ENCODE measurements at regions not wholly inside any gene's neighbourhood (a gene's known extent, or its start where the extent isn't known, plus 50 kb on each side); places are given as distances from the start of the nearest gene placed in this dataset.

DNA sequence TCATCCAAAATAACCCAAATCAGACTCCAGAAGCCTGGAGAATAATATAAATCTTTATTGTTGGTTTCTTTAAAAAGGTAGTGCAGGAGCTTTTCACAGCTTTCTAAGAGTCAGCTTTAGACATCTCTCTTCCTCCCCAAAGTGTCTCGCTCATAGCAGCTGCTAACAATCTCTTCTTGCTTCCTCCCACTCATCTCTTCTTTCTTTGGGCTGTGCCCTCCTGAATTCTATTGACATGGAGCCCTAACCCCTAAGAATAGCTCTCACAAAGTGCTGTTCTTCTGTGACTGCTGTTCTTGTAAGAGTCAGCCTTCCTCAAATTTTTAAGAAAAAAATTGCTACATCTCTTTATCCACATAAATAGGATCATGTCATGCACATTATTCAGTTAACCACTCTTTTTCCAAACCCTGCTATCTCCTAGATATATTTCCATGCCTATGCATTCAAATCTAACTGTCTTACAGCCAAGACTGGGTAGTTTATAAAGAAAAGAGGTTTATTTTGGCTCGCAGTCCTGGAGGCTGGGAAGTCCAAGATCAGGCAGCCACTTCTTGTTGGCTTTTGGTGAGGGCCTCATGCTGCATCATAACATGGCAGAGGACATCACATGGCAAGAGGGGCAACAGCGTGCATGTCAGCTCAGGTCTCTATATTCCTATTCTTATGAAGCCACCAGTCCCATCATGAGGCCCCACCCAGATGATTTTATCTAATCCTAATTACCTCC is 301.0 kb upstream of the POU3F1 start:
- Mint-ChIP-seq H3K27me3 (ENCODE audit: insufficient read depth) (peaks cover 11% of the 10 kb centered on the region), H3K4me1 (ENCODE audit: low read depth) (no peaks in the 10 kb centered on the region), H3K9me3 (peaks cover 4% of the 10 kb centered on the region), H3K4me3 (no peak overlapping the region), H3K36me3 (ENCODE audit: low read depth) (no peaks in the 10 kb centered on the region), H3K27ac (no peak overlapping the region)
- intact Hi-C loops (cut with micrococcal nuclease) = no loop called here
- no peak for DNase-seq (ENCODE audit: low spot score)

DNA sequence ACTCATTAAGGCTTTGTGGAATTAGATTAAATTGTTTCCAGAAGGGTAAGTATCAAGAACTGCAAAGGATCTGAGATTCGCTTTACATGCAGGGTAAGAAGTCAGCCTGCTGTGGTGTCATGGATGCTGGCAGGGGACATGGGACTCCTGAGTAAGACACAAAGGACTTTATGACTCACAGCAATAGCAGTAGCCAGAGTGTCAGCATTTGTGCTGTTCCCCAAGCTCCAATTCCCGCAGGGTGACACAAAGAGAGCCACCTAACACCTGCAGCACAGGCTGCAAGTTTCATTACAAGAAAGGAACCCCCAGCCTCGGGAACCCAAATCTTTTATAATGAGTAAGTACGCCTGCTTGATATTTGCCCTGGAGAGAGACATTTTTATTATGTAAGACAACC is 298.1 kb upstream of the POU3F1 start:
- intact Hi-C loops (cut with micrococcal nuclease) = no loop called here
- Mint-ChIP-seq H3K36me3 (ENCODE audit: low read depth) (no peaks in the 10 kb centered on the region), H3K4me3 (no peak overlapping the region), H3K27ac (no peak overlapping the region), H3K27me3 (ENCODE audit: insufficient read depth) (peaks cover 10% of the 10 kb centered on the region), H3K9me3 (peaks cover 4% of the 10 kb centered on the region), H3K4me1 (ENCODE audit: low read depth) (no peaks in the 10 kb centered on the region)
- no peak for DNase-seq (ENCODE audit: low spot score)

DNA sequence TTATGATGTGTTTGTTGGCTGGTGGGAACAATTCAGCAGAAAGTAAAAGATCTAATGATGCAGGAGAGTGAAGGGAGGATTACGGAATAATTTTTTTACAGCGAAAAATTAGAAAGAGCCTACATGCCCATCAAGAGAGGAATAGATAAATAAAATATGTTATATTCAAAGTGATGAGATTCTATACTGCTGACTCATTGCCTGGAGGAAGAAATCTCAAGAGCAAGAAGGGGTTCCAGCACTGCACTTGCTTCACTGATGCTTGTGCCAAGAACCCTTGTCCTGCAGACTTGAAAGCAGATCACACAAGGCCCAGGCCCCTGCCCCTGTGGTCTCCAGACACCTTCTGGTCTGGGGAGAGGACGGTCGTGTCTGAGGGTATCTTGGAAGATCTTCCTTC is 295.1 kb upstream of the POU3F1 start:
- H3K27me3 Mint-ChIP-seq (ENCODE audit: insufficient read depth) = peaks cover 11% of the 10 kb centered on the region
- no peak for DNase-seq (ENCODE audit: low spot score)
- H3K4me3 Mint-ChIP-seq = no peak overlapping the region
- H3K36me3 Mint-ChIP-seq (ENCODE audit: low read depth) = no peaks in the 10 kb centered on the region
- peaks cover 4% of the 10 kb centered on the region for H3K9me3 Mint-ChIP-seq
- H3K27ac Mint-ChIP-seq = no peak overlapping the region
- H3K4me1 Mint-ChIP-seq (ENCODE audit: low read depth) = no peaks in the 10 kb centered on the region
- intact Hi-C loops (cut with micrococcal nuclease) = no loop called here

DNA sequence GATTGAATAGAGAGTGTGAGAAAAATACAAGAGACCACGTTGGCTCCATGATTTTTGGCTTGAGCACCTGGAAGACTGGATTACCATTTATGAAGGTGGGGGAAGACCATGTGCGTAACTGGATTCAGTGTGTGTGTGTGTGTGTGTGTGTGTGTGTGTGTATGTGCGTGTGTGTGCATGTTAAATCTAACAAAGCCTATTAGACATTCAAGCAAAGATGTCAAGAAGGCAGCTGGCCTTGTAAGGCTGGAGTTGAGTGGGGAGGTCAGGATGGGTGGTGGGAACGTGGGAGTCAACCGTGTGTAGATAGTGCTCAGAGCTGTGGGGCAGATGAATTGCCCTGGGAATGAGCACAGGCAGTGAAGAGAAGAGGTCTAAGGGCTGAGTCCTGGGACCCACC is 293.8 kb upstream of the POU3F1 start:
- H3K4me3 Mint-ChIP-seq = no peak overlapping the region
- DNase-seq (ENCODE audit: low spot score) = no peak
- H3K27me3 Mint-ChIP-seq (ENCODE audit: insufficient read depth) = peaks cover 6% of the 10 kb centered on the region
- H3K9me3 Mint-ChIP-seq = no peaks in the 10 kb centered on the region
- H3K27ac Mint-ChIP-seq = no peak overlapping the region
- intact Hi-C loops (cut with micrococcal nuclease) = no loop called here
- H3K4me1 Mint-ChIP-seq (ENCODE audit: low read depth) = peaks cover 1% of the 10 kb centered on the region
- H3K36me3 Mint-ChIP-seq (ENCODE audit: low read depth) = no peaks in the 10 kb centered on the region

DNA sequence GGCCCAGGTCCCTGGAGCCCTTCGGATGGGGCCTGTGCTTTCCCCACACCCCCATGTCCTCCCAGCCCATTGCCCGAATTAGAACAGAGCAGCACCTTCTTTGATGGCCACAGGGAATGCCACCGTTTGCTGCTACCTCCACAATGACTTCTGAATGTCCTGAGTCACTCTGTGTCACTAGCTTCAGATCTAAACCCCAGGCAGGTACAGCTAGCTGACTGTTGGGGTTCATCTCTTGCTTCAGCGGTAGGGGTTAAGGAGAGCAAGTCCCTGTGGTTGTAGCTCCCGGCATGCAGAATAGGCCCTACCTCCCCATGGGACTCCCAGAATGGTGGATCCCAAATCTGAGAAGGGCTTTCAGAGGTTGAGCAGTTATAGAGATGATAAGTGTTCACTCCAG is 291.1 kb upstream of the POU3F1 start:
- H3K27me3 Mint-ChIP-seq (ENCODE audit: insufficient read depth) = peaks cover 6% of the 10 kb centered on the region
- intact Hi-C loops (cut with micrococcal nuclease) = no loop called here
- no peaks in the 10 kb centered on the region for H3K36me3 Mint-ChIP-seq (ENCODE audit: low read depth)
- no peak for DNase-seq (ENCODE audit: low spot score)
- H3K27ac Mint-ChIP-seq = no peak overlapping the region
- H3K9me3 Mint-ChIP-seq = no peaks in the 10 kb centered on the region
- no peak overlapping the region for H3K4me3 Mint-ChIP-seq
- peaks cover 10% of the 10 kb centered on the region for H3K4me1 Mint-ChIP-seq (ENCODE audit: low read depth)

DNA sequence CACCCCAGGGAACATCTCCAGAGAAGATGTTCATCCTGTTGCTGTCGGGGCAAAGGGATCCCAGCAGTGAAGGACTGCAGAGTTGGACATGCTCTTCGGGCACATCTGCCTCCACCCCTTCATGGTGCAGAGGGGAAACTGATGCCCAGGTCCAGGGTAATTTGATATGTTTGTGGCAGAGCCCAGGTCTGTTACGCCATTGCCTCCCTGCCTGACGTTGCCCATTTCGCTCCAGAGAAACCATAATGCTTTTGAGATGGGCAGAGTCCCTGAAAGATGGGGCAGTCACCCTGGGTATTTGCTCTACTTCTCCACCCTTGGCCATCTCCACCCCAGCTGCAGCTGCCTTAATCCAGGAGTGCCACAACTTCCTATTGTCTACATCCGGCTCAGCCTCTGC is 290.4 kb upstream of the POU3F1 start:
- H3K27me3 Mint-ChIP-seq (ENCODE audit: insufficient read depth) = peaks cover 6% of the 10 kb centered on the region
- H3K4me1 Mint-ChIP-seq (ENCODE audit: low read depth) = peaks cover 10% of the 10 kb centered on the region
- no peaks in the 10 kb centered on the region for H3K9me3 Mint-ChIP-seq
- H3K36me3 Mint-ChIP-seq (ENCODE audit: low read depth) = no peaks in the 10 kb centered on the region
- H3K27ac Mint-ChIP-seq = no peak overlapping the region
- no peak for DNase-seq (ENCODE audit: low spot score)
- no peak overlapping the region for H3K4me3 Mint-ChIP-seq
- intact Hi-C loops (cut with micrococcal nuclease) = no loop called here

DNA sequence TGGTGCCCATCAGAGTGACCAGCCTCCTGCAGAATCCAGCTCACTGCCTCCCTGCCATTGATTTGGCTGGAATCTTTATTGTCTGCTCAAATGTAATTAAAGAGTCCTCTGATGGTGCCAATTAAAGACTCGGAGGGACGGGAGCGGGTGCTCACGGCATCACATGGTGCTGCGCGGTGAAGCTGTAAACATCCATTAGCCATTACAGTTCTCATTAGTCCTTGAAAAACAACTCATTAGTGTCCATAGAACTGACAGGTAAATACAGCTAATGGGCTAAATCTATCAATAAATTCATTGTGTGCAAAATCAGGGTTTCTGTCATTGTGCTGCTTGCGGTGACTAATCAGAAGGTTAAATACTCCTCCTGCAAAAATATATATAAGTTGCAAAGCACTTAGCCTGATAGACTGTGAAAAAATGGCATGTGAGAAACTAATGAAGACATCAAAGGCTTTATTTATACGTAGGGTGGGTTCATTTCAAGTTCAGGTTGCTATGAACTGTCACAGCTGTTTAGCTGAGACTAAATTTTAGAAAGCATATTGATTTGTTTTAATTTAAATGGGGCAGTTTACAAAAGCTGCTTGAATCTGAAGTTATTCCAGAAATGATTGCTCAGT is 289.8 kb upstream of the POU3F1 start:
- intact Hi-C loops (cut with micrococcal nuclease) = no loop called here
- no peak overlapping the region for H3K4me3 Mint-ChIP-seq

DNA sequence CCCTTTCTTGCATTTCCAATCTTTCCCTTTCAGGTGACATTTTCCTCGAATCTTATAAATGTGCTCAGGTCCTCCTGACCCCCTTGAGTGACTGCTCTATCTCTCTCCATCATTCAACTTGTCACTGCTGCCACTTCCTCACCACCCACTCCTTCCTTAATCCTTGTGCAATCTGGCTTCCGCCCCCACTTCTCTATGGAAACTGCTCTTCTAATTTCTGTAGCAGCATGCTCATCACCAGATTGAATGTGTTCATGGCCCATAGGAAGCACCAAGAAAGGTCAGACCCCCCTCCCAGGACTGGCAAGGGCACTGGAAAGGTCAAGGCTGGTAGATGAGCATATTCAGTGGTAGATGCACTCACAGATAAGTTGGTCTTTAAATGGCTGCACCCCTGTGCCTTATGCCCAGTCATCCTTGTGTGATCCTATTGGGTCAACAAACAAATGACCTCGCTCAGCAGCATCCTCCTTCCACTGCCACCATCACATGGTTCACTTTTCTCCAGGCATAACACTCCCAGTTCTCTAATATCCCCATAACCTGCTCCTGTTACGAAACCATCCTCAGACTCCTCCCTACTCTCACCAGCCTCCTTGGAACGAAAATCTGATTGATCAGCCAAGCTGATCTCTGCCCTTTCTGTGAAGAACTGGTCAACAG is 288.5 kb upstream of the POU3F1 start:
- Mint-ChIP-seq H3K36me3 (ENCODE audit: low read depth) (no peaks in the 10 kb centered on the region), H3K9me3 (no peaks in the 10 kb centered on the region), H3K4me3 (no peak overlapping the region), H3K27ac (peak overlapping the region; percentile 2), H3K27me3 (ENCODE audit: insufficient read depth) (peaks cover 3% of the 10 kb centered on the region), H3K4me1 (ENCODE audit: low read depth) (peaks cover 10% of the 10 kb centered on the region)
- no peak for DNase-seq (ENCODE audit: low spot score)
- intact Hi-C loops (cut with micrococcal nuclease) = no loop called here

More for the DNA sequence above, 289.8 kb upstream of the POU3F1 start:
- Mint-ChIP-seq H3K9me3 (no peaks in the 10 kb centered on the region), H3K4me1 (ENCODE audit: low read depth) (peaks cover 10% of the 10 kb centered on the region), H3K27ac (no peak overlapping the region), H3K36me3 (ENCODE audit: low read depth) (no peaks in the 10 kb centered on the region), H3K27me3 (ENCODE audit: insufficient read depth) (peaks cover 6% of the 10 kb centered on the region)
- DNase-seq (ENCODE audit: low spot score) = no peak

DNA sequence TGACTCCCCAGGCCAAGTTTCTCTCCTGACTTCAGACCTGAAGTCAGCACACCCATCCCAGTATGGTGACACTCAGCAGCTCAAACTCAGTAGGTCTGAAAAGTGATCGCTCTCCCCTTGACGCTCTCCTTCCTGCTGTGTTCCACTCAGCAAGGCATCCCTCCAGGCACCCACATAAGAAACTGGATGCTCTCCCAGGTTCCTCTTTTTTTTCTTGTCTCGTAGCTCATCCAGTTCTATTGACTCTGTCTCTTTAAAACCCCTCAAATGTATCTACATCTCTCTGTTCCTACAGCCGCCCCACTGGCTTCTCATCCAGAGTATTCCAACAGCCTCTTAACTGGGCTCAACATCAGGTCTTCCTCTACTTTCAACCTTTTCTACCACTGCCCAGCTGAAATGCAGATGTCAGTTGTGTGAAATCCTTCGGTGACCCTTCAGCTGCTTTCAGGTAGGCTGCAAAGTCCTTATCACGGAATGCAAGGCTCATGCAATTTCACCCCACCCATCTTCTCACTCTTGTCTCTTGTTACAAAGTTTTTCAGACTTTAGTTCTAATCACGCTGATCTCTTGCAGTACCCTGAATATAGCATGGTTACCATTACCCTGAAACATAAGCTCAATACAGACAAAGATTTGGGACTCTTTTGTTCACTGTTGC is 286.2 kb upstream of the POU3F1 start:
- Mint-ChIP-seq H3K9me3 (no peaks in the 10 kb centered on the region), H3K27ac (no peak overlapping the region), H3K4me1 (ENCODE audit: low read depth) (peaks cover 10% of the 10 kb centered on the region), H3K4me3 (no peak overlapping the region), H3K27me3 (ENCODE audit: insufficient read depth) (peaks cover 3% of the 10 kb centered on the region), H3K36me3 (ENCODE audit: low read depth) (no peaks in the 10 kb centered on the region)
- intact Hi-C loops (cut with micrococcal nuclease) = no loop called here
- no peak for DNase-seq (ENCODE audit: low spot score)

DNA sequence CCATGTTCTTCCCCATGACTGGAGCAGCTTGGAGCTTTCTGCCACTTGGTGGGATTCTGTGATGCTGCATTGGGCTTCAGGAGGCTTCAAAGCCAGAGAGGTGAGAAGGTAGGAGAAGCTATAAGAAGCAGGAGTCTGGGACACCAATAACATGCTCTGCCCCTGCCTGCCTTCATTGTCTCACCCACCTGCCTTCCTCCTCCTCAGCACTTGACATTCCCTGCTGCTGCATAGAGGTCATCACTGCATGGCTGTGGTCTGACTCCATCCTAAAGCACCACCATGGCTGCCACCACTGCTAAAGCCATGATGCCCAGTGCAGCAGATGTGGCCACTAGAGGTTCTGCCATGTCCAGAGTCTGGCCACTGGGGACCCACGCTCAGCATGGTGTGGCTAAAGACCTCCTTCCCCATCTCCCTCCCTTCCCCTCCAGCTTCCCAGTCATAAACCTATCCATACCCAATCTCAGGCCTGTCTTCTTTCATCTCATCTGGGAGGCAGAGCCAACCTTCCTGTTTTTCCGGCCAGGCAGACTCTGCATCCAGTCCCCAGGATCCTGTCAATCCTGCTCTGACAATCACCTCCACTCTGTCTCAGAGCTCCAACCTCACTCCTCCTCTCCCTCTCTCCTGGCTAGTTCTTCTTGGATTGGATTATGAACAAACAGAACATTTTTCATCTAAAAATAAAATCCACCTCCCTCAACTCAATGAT is 285.1 kb upstream of the POU3F1 start:
- DNase-seq (ENCODE audit: low spot score) = no peak
- Mint-ChIP-seq H3K4me1 (ENCODE audit: low read depth) (peaks cover 10% of the 10 kb centered on the region), H3K9me3 (no peaks in the 10 kb centered on the region), H3K4me3 (no peak overlapping the region), H3K27me3 (ENCODE audit: insufficient read depth) (peaks cover 2% of the 10 kb centered on the region), H3K27ac (no peak overlapping the region), H3K36me3 (ENCODE audit: low read depth) (no peaks in the 10 kb centered on the region)
- intact Hi-C loops (cut with micrococcal nuclease) = no loop called here

DNA sequence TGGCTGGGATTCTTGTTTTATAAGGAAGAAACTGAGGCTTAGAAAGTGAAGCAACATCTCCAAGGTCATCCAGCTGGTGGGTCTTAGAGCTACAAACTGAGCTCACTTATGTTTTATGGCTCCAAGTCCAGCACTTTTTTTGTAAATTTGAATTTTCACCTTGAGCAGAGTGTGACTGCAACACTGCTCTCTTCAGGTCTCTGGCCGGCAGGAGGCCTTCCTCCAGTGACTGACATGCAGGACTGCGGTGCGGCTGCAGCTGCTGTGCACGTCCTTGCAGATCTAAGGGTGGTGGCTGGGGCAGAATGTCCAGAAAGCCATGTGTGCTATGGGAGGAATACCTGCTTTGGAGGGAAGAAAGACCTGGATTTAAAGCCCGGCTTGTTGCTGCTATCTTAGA is 284.2 kb upstream of the POU3F1 start:
- H3K36me3 Mint-ChIP-seq (ENCODE audit: low read depth) = no peaks in the 10 kb centered on the region
- H3K27ac Mint-ChIP-seq = no peak overlapping the region
- H3K4me3 Mint-ChIP-seq = no peak overlapping the region
- intact Hi-C loops (cut with micrococcal nuclease) = no loop called here
- DNase-seq (ENCODE audit: low spot score) = no peak
- H3K4me1 Mint-ChIP-seq (ENCODE audit: low read depth) = peaks cover 10% of the 10 kb centered on the region
- peaks cover 2% of the 10 kb centered on the region for H3K27me3 Mint-ChIP-seq (ENCODE audit: insufficient read depth)
- no peaks in the 10 kb centered on the region for H3K9me3 Mint-ChIP-seq

DNA sequence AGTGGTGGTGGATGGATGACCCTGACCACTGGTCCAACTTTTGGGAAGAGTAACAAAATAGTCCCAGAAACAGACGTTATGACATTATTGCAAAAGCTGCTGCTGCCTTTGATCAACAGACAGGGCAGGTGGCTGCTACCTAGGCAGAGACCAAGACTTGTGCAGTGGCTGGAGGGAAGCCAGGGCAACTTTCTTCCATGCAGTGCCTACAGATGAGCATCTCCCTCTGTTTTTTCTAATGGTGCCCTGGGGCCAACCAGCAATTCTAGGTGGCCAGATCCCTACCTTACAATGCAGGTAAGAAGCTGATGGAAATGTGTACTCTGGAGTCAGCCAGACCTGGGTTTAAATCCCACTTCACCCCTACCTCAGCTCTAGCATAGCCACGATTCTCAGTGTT is 283.1 kb upstream of the POU3F1 start:
- Mint-ChIP-seq H3K4me1 (ENCODE audit: low read depth) (peaks cover under 1% of the 10 kb centered on the region), H3K36me3 (ENCODE audit: low read depth) (no peaks in the 10 kb centered on the region), H3K4me3 (no peak overlapping the region), H3K27ac (no peak overlapping the region), H3K9me3 (no peaks in the 10 kb centered on the region), H3K27me3 (ENCODE audit: insufficient read depth) (peaks cover 6% of the 10 kb centered on the region)
- intact Hi-C loops (cut with micrococcal nuclease) = no loop called here
- DNase-seq (ENCODE audit: low spot score) = no peak
